GM21360 (cell line): ENCODE measurements at regions not wholly inside any gene's neighbourhood (a gene's known extent, or its start where the extent isn't known, plus 50 kb on each side); places are given as distances from the start of the nearest gene placed in this dataset.

ENCODE experiments used
- ATAC-seq: cut with Tn5 transposase; IDR thresholded peaks from one replicate; pipeline ENCODE4 v1.9.1; 2021; ENCODE audit warnings: mild to moderate bottlenecking, moderate library complexity; ENCODE audit not compliant: unreplicated experiment

DNA sequence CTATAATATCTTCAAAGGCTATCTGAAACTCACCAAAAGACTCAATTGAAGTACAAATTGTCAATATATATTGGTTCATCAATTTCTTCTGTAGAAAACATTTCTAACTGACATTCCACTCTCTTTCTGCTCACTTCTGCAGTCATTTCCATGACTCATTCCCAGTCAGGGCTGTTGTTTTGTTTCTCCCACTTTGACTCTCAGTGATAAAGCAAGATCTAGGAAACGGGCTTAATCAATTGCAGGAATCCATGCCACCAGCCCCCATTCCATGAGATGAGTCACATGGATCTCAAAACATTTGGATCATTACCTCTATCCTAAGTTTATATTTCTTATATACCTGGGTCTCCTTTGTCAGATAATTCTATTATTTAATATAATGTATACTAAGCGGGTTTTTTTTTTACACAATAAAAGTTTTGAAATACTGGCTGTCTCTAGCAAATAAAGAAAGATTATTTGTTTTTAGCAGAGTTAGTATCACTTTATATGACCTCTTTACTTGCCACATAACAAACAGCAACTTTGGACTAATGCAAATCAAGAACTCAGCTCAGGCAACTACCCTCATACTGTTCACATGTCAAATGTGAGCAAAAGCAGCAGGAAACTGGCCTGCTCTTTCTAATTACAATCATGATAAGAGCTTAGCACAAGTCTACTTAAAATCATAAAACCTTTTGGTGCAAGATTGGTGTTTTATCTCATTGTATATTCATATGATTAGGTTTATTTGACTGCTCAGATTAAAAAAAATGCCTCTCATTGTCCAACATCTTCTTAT lies 251.1 kb upstream of the PIK3C3 start:
- ATAC-seq: no peak

GRCh38 chr18:41700416-41700815 lies 254.6 kb upstream of the PIK3C3 start:
- ATAC-seq: no peak

DNA sequence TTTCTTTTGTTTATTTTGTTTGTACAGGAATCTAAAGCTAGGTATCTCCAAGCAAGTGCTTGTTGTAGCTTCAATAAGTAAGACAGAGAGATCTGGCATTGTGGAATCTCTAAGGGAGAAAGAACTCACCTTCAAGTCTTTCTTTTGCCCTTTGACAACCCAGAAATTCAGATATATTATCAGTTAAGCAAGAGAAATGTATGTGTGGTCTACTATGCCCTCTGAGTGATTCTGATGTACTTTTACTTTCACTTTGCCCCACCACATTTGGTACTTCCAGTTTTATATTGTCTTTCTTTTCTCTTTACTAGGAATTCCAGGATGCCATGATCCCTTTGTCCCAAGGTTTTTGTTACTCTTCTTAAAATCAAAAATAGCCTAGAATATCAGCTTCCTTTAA lies 259.6 kb upstream of the PIK3C3 start:
- ATAC-seq: no peak

DNA sequence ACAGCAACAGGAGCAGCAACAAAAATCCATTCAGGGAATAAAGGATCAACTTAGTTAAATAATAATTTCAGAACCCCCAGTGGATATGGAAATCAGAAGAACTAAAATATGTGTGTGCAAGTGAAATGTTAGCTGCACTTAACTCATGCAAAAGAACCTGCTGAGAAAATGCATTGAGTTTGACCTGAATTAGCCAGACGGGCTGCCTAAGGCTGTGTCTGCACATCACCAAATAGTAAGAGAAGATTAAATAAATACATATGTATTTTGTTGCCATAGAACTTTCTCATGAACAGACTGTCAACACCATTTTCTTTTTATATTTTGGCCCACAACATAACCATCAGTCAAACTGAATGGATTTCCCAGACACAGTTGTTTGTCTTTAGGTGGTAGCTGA lies 262.0 kb upstream of the PIK3C3 start:
- ATAC-seq: no peak

DNA sequence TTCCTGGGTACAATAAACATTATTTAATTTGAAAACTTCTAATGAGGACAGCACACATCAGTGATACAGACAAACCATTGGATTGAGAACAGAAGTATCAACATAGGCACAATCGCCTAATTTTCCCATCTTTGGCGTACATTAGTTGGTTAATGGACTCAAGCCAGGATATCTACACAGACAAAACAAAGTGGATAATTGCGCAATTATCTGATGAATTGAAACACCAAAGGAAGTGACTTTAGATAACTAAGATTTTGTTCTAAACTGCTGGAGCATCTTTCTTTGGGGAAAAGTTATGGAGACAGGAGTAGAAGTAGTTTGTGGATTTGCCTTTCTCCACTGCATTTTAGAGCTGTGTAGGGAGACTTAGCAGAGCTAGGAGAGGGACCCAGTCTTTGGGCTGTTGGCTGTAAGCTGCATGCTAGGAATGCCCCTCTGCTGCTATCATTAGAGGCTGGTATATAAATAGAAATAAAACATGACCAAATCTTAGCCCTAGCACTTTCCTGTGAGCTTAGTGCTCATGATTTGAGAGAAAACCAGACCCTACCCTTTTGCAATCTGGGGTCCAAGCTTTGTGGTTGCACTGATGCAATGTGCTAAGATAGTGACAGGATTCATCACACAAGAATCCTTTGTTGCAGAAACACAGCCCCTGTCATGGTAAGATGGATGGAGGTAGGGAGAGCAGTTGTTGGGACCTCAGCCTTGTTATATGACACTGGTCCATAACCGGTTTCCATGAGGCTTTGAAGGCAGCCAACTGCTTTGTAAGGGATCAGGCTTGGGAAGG lies 264.5 kb upstream of the PIK3C3 start:
- ATAC-seq: no peak

DNA sequence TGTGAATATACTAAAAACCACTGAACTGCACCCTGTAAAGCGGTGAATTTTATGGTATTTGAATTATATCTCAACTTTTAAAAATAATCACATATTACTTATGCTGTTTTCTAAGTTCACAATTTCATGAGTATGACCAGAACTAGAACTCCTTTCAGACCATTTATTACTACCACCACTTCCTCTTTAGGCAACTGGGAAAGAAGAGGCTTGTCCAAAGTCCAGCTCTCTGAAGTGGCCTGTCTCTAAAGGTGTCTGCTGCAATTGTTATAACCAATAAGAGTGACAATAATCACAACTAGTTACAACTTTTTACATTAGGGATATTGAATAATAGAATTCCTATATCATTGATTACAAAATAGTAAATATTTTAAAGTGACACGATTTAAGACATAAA lies 267.9 kb upstream of the PIK3C3 start:
- no peak for ATAC-seq

DNA sequence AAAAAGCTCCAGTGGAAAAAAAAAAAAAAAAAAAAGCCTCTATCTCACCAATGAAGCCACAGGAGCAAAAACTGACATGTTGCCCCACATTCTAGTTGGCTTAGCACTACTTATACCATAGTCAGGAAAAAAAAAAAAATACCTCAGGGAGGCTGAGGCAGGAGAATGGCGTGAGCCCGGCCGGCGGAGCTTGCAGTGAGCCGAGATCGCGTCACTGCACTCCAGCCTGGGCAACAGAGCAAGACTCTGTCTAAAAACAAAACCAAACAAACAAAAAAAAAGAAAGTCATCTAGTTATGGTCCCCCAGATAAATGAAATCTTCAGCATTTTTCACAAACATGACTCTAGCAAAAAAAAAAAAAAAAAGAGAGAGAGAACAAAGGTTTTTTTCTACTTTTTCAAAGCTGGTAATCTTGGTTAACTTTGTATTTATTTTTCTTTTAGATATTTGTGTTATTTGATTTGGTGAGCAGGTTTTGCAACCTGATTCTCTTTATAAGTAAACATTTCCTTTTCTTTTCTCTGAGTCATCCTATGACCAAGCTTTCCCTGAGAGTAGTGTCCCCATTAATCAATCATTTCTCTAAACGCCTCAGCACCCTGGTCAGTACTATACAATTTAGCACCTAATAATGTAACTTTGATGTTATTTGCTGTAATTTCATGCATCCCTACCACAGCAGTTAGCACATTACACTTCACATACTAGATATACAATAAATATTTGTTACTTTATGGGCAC lies 273.7 kb upstream of the PIK3C3 start:
- no peak for ATAC-seq

DNA sequence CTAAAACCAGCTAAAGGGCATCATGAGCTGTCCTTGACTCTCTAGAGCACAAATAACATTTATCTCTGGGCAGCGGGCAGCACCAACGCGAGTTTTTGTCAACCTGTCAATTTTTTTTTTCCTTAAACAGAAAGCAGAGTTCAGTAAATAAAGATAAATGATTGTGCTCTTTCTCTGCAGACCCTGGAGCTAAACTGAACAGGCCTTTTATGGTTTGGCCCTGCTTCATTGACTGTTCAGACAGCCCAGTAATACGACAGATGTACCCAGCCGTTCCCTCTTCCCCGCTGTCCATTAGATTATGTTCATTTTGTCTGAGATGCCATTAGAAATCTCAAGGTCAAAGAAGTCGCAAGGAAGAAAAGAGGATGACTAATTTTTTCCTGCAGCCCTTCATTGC lies 280.5 kb upstream of the PIK3C3 start:
- no peak for ATAC-seq

DNA sequence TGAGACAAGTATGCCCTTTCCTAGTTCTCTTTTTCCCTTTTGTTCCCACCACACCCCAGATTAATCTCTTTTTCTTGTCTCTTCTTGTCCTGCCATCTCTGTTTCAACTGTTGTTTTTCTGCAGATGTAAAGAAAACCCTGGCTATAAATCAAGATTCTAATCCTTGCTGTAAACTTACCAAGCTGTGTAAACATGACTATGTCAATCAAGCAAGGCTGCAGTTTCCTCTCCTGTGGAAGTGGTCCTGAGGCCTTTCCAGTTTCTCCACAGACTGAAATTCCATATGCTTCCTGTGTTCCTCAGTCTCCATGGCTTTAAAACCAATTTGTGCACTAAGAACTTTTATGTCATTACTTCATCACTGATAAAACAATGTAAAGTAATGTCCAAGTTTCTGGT lies 288.8 kb upstream of the PIK3C3 start:
- no peak for ATAC-seq

DNA sequence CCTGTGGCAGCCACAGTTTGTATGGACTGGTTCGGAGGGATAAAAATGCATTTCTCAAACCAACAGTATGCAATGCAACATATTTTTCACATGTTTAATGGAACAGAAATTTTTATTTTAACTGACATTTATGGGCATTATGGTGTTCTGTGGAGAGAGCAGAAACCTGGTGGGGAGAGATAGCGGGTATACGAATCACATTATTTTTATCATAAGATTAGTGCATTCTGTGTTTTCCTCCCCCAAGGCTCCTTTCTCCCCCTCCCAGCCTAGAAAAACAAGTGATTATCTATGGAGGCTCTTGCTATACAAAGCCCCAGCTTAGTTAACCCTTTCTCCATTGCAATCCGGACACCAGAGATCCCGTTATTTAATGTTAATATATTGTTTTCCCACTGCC lies 289.8 kb upstream of the PIK3C3 start:
- no peak for ATAC-seq

DNA sequence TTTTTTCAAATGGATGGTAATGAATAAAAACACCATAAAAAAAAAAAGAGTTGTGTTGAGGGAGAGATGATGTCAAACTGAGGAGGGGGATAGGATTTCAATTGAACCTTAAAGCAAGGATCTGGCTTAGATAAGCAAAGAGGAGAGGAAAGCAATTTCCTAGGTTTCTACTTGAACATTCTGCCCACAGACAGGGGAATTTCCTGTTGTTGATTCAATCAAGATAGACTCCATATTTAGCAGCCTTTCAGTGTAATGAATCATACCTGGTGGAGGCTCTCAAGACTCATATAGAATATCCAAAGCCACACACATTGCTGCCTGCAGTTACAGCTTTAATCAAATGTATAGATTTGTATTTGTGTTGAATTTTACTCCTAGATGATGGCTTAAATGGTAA lies 294.4 kb upstream of the PIK3C3 start:
- ATAC-seq: no peak

- no peak for ATAC-seq
Observed at GRCh38 chr18:41659438-41660130, 295.4 kb upstream of the PIK3C3 start.

- ATAC-seq: no peak
Observed at GRCh38 chr18:41657189-41657588, 297.8 kb upstream of the PIK3C3 start.

DNA sequence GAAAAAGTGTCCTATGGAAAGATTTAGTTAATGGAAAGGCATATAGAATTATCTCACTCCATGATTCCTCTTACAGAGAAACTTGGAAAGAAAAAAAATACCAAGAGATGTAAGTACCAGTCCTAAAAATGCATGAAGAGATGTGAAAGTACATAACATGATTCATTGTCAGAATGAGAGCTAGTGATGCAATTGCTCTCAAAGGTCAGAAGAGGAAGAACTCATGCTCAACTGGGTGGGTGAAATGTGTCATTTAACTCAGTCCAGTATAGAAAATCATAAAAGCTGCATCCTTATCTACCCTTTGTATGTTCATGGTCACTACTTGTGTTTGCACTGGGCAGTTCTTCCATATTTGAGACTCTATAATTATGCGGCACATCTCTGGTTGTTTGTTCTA lies 300.0 kb upstream of the PIK3C3 start:
- ATAC-seq: no peak

DNA sequence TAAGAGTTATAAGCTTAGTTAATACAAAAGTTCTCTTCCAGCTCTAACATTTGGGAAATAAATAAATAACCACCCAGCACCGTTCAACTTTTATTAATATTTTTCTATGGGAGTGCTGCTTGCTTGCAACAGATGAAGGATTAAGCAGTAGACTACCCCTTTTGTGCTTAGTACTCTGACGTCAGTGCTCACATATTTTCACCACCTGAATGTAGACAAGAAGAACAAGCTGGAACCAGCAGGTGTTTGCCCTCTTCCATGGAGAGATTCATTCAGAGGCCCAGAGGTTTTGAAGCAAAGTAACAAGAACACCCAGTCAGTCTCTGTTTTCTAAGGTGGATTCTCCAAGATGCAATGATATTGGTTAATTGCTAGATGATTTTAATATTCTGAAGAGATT lies 307.1 kb upstream of the PIK3C3 start:
- ATAC-seq: no peak

DNA sequence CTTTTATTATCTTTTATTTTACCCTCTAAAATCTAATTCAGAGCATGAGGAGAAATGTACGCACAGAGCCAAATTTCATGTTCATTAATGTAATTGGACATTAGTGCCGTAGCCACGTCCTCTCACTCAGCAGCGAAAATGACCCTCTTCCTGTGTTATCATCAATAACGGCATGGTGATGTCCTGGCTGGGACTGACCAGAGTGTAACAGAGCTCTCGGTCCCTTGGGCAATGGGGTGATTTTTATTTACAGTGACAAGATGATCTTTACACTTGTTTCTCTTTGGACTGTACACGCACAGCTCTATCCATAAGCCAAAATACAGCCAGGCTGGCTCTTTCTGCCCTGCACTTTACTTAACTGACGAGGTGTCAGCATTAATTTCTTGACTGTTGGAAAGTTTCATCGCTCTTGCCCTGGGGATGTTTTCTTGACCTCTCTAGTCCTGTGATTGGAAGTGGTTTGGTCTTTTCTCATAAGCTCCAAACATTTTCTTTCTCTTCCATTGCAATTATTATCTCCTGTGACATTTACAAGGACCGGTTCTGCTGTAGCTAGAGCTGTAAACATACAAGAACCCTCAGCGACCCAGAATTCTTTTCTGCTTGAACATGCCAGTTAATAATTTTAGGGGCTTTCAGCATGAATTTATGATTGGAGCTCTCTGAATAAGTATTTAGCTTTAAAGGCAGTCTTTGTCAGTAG lies 308.0 kb upstream of the PIK3C3 start:
- ATAC-seq: no peak

DNA sequence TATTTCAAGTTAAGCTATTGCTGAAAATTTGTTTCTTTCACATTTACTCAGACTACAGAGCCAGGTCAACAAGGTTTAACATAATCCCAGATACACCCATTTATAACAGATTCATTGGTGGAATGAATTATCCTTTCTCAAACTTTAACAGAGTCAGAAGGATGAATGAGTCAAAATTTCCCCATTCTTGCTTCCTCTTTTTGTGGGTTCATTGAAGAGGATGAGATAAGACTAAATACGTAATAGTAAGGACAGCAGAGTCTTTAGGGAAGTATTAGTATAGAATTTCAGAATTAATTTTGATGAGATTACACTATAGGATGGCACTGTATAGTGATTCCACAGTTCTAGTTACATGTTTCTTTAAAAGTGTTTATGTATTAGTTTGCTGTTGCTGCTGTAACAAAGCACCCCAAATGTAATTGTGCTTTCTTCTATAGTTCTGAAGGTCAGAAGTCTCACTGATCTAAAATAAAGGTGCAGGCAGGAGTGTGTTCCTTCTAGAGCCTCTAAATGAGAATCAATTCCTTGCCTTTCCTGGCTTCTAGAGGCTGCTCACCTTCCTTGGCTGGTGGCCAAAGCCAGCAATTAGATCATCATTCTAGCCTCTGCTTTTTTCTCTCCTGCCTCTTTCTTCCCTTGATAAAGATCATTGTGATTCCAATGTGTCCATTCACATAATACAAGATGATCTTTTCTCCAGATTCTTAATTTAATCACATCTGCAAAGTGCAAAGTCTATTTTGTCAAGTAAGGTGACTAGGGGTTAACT lies 309.3 kb upstream of the PIK3C3 start:
- no peak for ATAC-seq

- no peak for ATAC-seq
Observed at GRCh38 chr18:41644466-41644865, 310.6 kb upstream of the PIK3C3 start.

DNA sequence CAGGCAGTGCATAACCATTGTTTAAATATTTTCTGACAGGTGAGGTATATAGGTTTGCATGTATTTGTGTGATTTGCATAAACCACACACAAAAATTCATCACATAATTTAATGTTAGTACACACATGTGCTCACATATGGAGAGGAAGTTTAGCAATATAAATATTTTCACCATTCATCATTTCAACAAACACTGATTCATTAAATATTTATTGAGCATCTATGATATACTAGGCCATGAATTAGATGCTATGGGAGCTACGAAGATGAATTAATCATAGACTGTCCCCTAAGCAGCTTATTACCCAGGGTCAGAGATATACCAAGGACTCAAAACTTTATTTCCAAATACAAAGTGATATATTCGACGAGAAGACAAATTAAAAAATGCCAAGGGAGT lies 311.6 kb upstream of the PIK3C3 start:
- no peak for ATAC-seq

DNA sequence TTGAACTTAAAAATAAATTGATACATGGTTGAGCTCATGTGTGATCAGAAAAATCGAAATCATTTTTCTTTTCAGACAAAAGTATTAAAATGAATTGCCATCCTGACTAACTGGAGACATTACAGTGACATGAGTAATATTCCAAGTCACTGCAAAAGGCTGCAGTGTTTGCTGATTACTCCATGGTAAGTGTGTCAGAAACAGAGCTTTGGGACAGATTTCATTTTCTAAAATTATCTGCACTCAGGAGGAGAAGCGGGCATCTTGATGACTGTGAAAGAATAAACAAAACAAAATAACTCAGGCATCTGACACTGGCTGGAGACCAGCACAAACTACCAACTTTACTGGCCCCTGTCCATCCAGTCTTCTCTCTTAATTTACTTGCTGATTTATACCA lies 312.3 kb upstream of the PIK3C3 start:
- ATAC-seq: no peak
